ENCODE measurements at regions not wholly inside any gene's neighbourhood (a gene's known extent, or its start where the extent isn't known, plus 50 kb on each side); places are given as distances from the start of the nearest gene placed in this dataset.

GRCh38 chr21:41667136-41667535, 99.7 kb downstream of the RIPK4 start:
- no peak for DNase-seq (ENCODE audit: low read depth)
- no peak for TF ChIP-seq CTCF (IDR thresholded peaks at IDR 0.05; ENCODE audit: insufficient read depth, low read length)

DNA sequence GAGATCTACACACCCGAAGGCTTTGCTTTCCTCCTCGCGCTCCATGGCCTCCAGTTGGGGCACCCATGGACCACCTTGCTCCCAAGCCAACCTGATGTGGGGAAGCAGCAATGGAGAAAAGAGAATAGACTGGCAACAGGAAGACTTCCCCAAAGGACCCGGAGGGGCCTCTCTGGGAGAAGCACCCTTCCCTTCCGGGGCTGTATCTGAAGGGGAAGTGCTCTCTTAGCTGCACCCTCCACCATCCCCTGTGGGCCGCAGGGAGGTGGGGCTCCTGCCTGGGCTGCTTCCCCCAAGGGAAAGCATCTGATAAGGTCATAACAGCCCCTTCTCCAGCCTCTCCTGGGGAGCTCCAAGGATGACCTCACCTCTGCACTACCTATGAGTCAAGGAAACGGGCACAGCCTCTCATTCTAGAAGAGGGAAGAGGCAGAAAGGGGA, 100.2 kb downstream of the RIPK4 start:
- no peak for DNase-seq (ENCODE audit: low read depth)
- TF ChIP-seq CTCF (IDR thresholded peaks at IDR 0.05; ENCODE audit: insufficient read depth, low read length): no peak
- no peak overlapping the region for H3K4me3 ChIP-seq (ENCODE audit: low read depth, low read length)

More at GRCh38 chr21:41667136-41667535, 99.7 kb downstream of the RIPK4 start:
- H3K4me3 ChIP-seq (ENCODE audit: low read depth, low read length): no peak overlapping the region

GRCh38 chr21:41665766-41666595, 100.9 kb downstream of the RIPK4 start:
- no peak for TF ChIP-seq CTCF (IDR thresholded peaks at IDR 0.05; ENCODE audit: insufficient read depth, low read length)
- no peak for DNase-seq (ENCODE audit: low read depth)

DNA sequence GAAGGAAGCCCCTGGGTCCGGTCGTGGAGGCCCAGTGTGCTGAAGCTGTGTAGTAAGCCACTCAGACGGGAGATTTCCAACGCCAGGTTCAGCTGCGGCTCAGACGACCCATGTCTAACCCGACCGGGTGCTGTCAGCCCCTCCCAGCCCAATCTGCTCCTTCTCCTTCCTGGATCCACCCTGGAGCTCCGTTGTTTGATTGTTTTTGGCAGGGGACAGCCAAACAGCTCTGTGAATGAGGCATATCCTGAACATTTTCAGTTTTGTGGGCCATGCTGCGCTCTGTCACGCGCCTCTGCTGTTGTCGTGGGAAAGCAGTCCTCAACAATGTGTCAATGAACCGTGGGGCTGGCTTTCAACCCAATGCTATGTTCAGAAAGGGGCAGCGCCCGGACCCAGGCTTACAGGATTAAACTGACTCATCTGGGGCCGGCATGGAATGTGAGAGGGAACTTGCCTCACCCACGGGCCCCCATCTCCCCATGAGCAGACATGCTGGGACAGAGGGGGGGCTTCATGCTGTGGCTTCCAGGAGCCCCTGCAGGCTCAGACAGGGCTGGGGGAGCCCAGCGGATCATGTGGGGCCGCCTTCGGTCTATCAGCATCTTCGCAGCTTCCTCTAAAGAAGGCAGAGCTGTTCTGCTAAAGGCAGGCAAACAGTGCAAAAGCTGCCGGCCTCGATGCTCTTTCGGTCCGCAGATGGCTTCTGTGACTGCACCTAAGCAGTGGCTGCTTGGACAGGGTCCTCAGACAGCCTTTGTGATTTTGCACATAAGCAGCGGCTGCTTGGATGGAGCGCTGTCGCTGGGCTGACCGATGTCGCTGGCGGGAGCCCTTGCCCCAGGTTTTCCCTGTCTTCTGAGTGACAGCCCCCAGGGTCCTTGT, 101.7 kb downstream of the RIPK4 start:
- peak; percentile 76 for DNase-seq (ENCODE audit: low read depth)
- no peak overlapping the region for H3K4me3 ChIP-seq (ENCODE audit: low read depth, low read length)
- no peak for TF ChIP-seq CTCF (IDR thresholded peaks at IDR 0.05; ENCODE audit: insufficient read depth, low read length)

More at GRCh38 chr21:41665766-41666595, 100.9 kb downstream of the RIPK4 start:
- no peak overlapping the region for H3K4me3 ChIP-seq (ENCODE audit: low read depth, low read length)

DNA sequence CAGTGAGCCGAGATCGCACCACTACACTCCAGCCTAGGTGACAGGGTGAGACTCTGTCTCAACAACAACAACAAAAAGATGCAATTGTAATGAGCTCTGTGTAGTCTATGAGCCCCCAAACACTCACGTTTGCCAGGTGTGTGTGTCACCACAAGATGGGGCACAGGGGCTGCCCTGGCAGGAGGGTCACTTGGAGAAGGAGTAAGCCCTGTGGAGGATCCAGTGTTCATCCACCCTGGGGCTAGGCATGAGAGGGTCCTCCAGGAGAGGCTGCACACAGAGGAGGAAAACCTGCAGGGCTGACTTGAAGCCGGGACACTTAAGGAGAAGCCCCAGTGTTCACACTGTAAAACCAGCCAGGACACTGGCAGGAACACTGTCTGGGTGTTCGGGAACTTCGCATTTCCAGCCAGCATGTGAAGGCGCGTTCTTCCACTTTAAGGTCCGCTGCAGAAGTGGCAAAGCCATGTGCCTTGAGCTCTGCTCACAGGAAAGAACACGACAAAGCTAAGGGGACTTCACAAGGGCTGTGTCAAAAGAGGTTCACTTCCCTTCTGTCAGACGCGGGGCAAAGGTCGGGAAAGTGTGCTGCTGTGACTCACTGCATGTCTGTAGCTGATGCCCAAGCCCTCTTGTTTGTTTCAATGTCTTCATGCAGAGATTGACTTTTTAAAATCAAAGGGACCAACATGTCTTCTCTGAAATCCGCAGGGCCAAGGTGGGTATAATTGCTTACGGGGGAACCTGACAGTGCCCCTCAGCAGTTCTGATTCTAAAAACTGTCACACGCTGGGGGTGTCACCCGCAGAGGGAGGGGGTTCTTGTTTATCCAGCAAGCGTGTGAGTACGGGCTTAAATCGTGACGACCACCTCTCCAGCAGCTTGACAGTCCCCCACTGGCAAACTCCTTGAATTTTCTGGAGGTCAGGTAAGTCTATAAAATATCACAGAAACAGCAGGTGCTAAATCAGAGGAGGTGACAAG, 102.8 kb downstream of the RIPK4 start:
- no peak for DNase-seq (ENCODE audit: low read depth)
- TF ChIP-seq CTCF (IDR thresholded peaks at IDR 0.05; ENCODE audit: insufficient read depth, low read length): no peak
- H3K4me3 ChIP-seq (ENCODE audit: low read depth, low read length): no peak overlapping the region

DNA sequence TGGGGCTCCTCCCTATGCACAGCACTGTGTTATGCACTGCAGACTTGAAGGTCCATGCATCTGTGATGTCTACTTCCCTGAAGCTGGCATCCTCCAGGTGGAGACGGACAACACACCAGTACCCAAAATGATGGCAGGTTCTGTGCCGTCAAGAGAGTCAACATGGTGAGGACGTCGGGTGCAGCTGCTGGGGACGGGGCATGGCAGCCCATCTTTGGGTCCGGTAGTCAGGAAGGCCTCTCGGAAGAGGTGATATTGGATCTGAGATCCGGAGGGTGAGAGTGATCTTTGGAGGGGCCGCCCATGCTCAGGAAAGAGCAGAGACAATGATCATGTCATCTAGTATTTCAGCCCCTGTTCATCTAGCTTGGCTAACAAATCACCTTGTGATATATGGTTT, 104.1 kb downstream of the RIPK4 start:
- DNase-seq (ENCODE audit: low read depth): no peak
- TF ChIP-seq CTCF (IDR thresholded peaks at IDR 0.05; ENCODE audit: insufficient read depth, low read length): no peak
- H3K4me3 ChIP-seq (ENCODE audit: low read depth, low read length): no peak overlapping the region
